ENCODE measurements at regions not wholly inside any gene's neighbourhood (a gene's known extent, or its start where the extent isn't known, plus 50 kb on each side); places are given as distances from the start of the nearest gene placed in this dataset.

GRCh38 chr1:57860931-57861565 is 437.2 kb upstream of the DAB1 start:
- DNase-seq (ENCODE audit: low spot score): no peak
- H3K27me3 ChIP-seq: no peaks in the 10 kb centered on the region

GRCh38 chr1:57860325-57860724 is 436.5 kb upstream of the DAB1 start:
- no peaks in the 10 kb centered on the region for H3K9me3 ChIP-seq
- no peak overlapping the region for H3K4me3 ChIP-seq
- no peak for DNase-seq (ENCODE audit: low spot score)
- no peak overlapping the region for H3K27ac ChIP-seq
- TF ChIP-seq CTCF (IDR thresholded peaks at IDR 0.05): no peak
- H3K4me1 ChIP-seq: no peaks in the 10 kb centered on the region
- H3K27me3 ChIP-seq: no peaks in the 10 kb centered on the region
- no peaks in the 10 kb centered on the region for H3K36me3 ChIP-seq

More at GRCh38 chr1:57860931-57861565, 437.2 kb upstream of the DAB1 start:
- no peaks in the 10 kb centered on the region for H3K36me3 ChIP-seq
- no peaks in the 10 kb centered on the region for H3K4me1 ChIP-seq
- no peak for TF ChIP-seq CTCF (IDR thresholded peaks at IDR 0.05)
- H3K4me3 ChIP-seq: no peak overlapping the region
- no peak overlapping the region for H3K27ac ChIP-seq
- no peaks in the 10 kb centered on the region for H3K9me3 ChIP-seq

- no peak for DNase-seq (ENCODE audit: low spot score)
- Histone ChIP-seq H3K27me3 (no peaks in the 10 kb centered on the region), H3K27ac (no peak overlapping the region), H3K4me3 (no peak overlapping the region), H3K9me3 (no peaks in the 10 kb centered on the region), H3K36me3 (no peaks in the 10 kb centered on the region), H3K4me1 (no peaks in the 10 kb centered on the region)
- TF ChIP-seq CTCF (IDR thresholded peaks at IDR 0.05): no peak
Observed at GRCh38 chr1:57858740-57859139, 434.9 kb upstream of the DAB1 start.

GRCh38 chr1:57857809-57858208 is 433.9 kb upstream of the DAB1 start:
- no peaks in the 10 kb centered on the region for H3K4me1 ChIP-seq
- H3K27ac ChIP-seq: no peak overlapping the region
- H3K9me3 ChIP-seq: no peaks in the 10 kb centered on the region
- no peak overlapping the region for H3K4me3 ChIP-seq
- H3K36me3 ChIP-seq: no peaks in the 10 kb centered on the region
- no peak for TF ChIP-seq CTCF (IDR thresholded peaks at IDR 0.05)
- H3K27me3 ChIP-seq: no peaks in the 10 kb centered on the region
- DNase-seq (ENCODE audit: low spot score): no peak

- H3K27me3 ChIP-seq: no peaks in the 10 kb centered on the region
- no peaks in the 10 kb centered on the region for H3K4me1 ChIP-seq
- H3K36me3 ChIP-seq: no peaks in the 10 kb centered on the region
- no peak for DNase-seq (ENCODE audit: low spot score)
- no peak for TF ChIP-seq CTCF (IDR thresholded peaks at IDR 0.05)
- no peak overlapping the region for H3K27ac ChIP-seq
- H3K9me3 ChIP-seq: no peaks in the 10 kb centered on the region
- no peak overlapping the region for H3K4me3 ChIP-seq
Observed at GRCh38 chr1:57854436-57854835, 430.6 kb upstream of the DAB1 start.

Data from right atrium auricular region (tissue), 2 donors.